Tibial nerve (tissue), 4 donors: ENCODE measurements at regions not wholly inside any gene's neighbourhood (a gene's known extent, or its start where the extent isn't known, plus 50 kb on each side); places are given as distances from the start of the nearest gene placed in this dataset.

Source experiments
- EP300 ChIP-seq, 2 donors: sonication (generic); formaldehyde crosslinking; IDR thresholded peaks; one replicate each; pipeline ENCODE4 v1.6.1; 2017; ENCODE audit warnings: antibody characterized with exemption in 2 of 2, mild to moderate bottlenecking in 1 of 2
- TF ChIP-seq, protein P1 (sequence below), 5 experiments: fragments of 200-600 bp in 3 of 5; fragments of 450-650 bp in 2 of 5; sonication (generic) in 3 of 5; IDR thresholded peaks; one replicate each; pipeline ENCODE4 v1.5.1; 2016 to 2019; ENCODE audit warnings: antibody characterized with exemption in 5 of 5, mild to moderate bottlenecking in 3 of 5, moderate library complexity in 2 of 5

DNA sequence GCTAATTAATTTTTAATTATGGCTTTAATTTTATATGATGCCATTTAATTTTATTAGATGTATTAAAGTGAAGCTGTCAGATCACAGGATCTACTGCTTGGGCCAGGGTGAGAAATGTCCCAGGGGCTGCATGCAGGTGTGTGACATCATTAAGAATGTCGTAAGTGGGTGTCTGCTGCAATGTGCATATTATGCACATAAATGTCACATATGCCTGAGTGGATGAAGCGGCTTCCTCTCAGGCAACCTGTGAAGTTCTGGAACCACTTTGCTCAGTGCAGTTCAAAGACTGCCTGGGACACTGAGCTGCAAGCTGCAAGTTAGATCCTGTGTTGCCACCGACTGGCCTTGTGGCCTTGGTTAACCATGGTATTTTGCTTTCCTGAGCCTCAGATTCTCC lies 355.0 kb downstream of the UQCRFS1 start:
- TF ChIP-seq EP300 (IDR thresholded peaks at IDR 0.05), result no peak
- TF ChIP-seq, protein P1, sequence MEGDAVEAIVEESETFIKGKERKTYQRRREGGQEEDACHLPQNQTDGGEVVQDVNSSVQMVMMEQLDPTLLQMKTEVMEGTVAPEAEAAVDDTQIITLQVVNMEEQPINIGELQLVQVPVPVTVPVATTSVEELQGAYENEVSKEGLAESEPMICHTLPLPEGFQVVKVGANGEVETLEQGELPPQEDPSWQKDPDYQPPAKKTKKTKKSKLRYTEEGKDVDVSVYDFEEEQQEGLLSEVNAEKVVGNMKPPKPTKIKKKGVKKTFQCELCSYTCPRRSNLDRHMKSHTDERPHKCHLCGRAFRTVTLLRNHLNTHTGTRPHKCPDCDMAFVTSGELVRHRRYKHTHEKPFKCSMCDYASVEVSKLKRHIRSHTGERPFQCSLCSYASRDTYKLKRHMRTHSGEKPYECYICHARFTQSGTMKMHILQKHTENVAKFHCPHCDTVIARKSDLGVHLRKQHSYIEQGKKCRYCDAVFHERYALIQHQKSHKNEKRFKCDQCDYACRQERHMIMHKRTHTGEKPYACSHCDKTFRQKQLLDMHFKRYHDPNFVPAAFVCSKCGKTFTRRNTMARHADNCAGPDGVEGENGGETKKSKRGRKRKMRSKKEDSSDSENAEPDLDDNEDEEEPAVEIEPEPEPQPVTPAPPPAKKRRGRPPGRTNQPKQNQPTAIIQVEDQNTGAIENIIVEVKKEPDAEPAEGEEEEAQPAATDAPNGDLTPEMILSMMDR (IDR thresholded peaks at IDR 0.05), result no peak
